Sigmoid colon (tissue), 6 donors: ENCODE measurements at regions not wholly inside any gene's neighbourhood (a gene's known extent, or its start where the extent isn't known, plus 50 kb on each side); places are given as distances from the start of the nearest gene placed in this dataset.
"Not testable (repeated sequence)": the region's sequence is repeated elsewhere in the genome, so short reads cannot be mapped to it uniquely, and the experiment has no call there.

Source experiments
- DNase-seq: peaks from one replicate; pipeline ENCODE4 v3.0.0-alpha.2; 2019
- H3K27ac ChIP-seq, 4 donors: fragments of 200-600 bp; sonication (generic); one replicate each; pipeline ENCODE4 v1.5.1; 2016 to 2019; ENCODE audit warnings: mild to moderate bottlenecking in 1 of 4
- H3K27me3 ChIP-seq, 3 donors: fragments of 200-600 bp; sonication (generic); one replicate each; pipeline ENCODE4 v1.5.1; 2019; ENCODE audit warnings: mild to moderate bottlenecking in 1 of 3
- H3K36me3 ChIP-seq, 4 donors: fragments of 200-600 bp; sonication (generic); one replicate each; pipeline ENCODE4 v1.5.1; 2016 to 2019
- H3K4me1 ChIP-seq, 4 donors: fragments of 200-600 bp; sonication (generic); one replicate each; pipeline ENCODE4 v1.5.1; 2017 to 2019
- H3K4me3 ChIP-seq, 4 donors: fragments of 200-600 bp; sonication (generic); one replicate each; pipeline ENCODE4 v1.5.1; 2017 to 2019; ENCODE audit warnings: mild to moderate bottlenecking in 2 of 4, moderate library complexity in 1 of 4
- H3K9me3 ChIP-seq, 4 donors: fragments of 200-600 bp in 3 of 4; sonication (generic) in 3 of 4; one replicate each; pipeline versions ENCODE4 v1.5.1 to v1.6.1; 2013 to 2019
- CTCF ChIP-seq, 4 experiments: fragments of 450-650 bp in 3 of 4; fragments of 200-600 bp in 1 of 4; IDR thresholded peaks; one replicate each; pipeline ENCODE4 v1.5.1; 2016 to 2019; ENCODE audit warnings: antibody characterized with exemption in 4 of 4, mild to moderate bottlenecking in 3 of 4, moderate library complexity in 2 of 4
- EP300 ChIP-seq, 4 donors: sonication (generic); formaldehyde crosslinking; IDR thresholded peaks; one replicate each; pipeline ENCODE4 v1.6.1; 2017; ENCODE audit warnings: antibody characterized with exemption in 4 of 4
- POLR2A ChIP-seq, 2 donors: fragments of 450-650 bp; IDR thresholded peaks; one replicate each; pipeline ENCODE4 v1.6.1; 2016; ENCODE audit warnings: antibody characterized with exemption in 2 of 2, mild to moderate bottlenecking in 2 of 2, moderate library complexity in 2 of 2
- POLR2AphosphoS5 ChIP-seq, 4 donors: sonication (generic); formaldehyde crosslinking; IDR thresholded peaks; one replicate each; pipeline ENCODE4 v1.6.1; 2017; ENCODE audit warnings: antibody characterized with exemption in 4 of 4
- WGBS, 2 donors: extraction: QIAGEN DNeasy Blood & Tissue Kit; methylation state at CpG; one replicate each; pipeline ENCODE4 v1.1.7; 2013; 5-methylcytosine and 5-hydroxymethylcytosine counted together
- intact Hi-C: fragments of 100-400 bp; cut with DNase I; formaldehyde crosslinking; loops from one replicate; pipeline ENCODE4 v1.15.1; 2023
- donor health status: healthy with polysubstance abuse.
- donor health status: healthy.

GRCh38 chrX:137164329-137164728 is 130.5 kb upstream of the GPR101 start:
- Histone ChIP-seq H3K36me3 (no peaks in the 10 kb centered on the region), H3K9me3 (no peaks in the 10 kb centered on the region), H3K27ac (no peak overlapping the region), H3K27me3 (no peaks in the 10 kb centered on the region), H3K4me1 (no peaks in the 10 kb centered on the region), H3K4me3 (no peak overlapping the region)
- DNase-seq = no peak
- TF ChIP-seq POLR2A (IDR thresholded peaks at IDR 0.05) (no peak), POLR2AphosphoS5 (IDR thresholded peaks at IDR 0.05) (no peak), EP300 (IDR thresholded peaks at IDR 0.05) (no peak), CTCF (IDR thresholded peaks at IDR 0.05) (no peak)
- 58 to 85% methylated on average over 3 of the region's 3 CpGs for WGBS, 2 donors
- intact Hi-C loops = no loop called here

GRCh38 chrX:137151403-137151802 is 117.6 kb upstream of the GPR101 start:
- intact Hi-C loops = no loop called here
- Histone ChIP-seq H3K27ac (no peak overlapping the region), H3K4me3 (no peak overlapping the region), H3K4me1 (no peaks in the 10 kb centered on the region), H3K27me3 (no peaks in the 10 kb centered on the region), H3K36me3 (no peaks in the 10 kb centered on the region), H3K9me3 (no peaks in the 10 kb centered on the region)
- TF ChIP-seq POLR2A (IDR thresholded peaks at IDR 0.05) (no peak), POLR2AphosphoS5 (IDR thresholded peaks at IDR 0.05) (no peak)
- 17 to 31% methylated on average over 3 of the region's 3 CpGs for WGBS, 2 donors
- no peak for DNase-seq

GRCh38 chrX:137143864-137144263 is 110.1 kb upstream of the GPR101 start:
- H3K9me3 ChIP-seq = no peaks in the 10 kb centered on the region
- no peaks in the 10 kb centered on the region for H3K27me3 ChIP-seq
- no peak for TF ChIP-seq EP300 (IDR thresholded peaks at IDR 0.05)
- TF ChIP-seq POLR2AphosphoS5 (IDR thresholded peaks at IDR 0.05) = no peak
- TF ChIP-seq POLR2A (IDR thresholded peaks at IDR 0.05) = no peak
- TF ChIP-seq CTCF (IDR thresholded peaks at IDR 0.05) = no peak
- H3K4me3 ChIP-seq = no peak overlapping the region
- H3K36me3 ChIP-seq = no peaks in the 10 kb centered on the region
- DNase-seq = no peak
- 77 to 81% methylated on average over 5 of the region's 5 CpGs for WGBS, 2 donors
- H3K4me1 ChIP-seq = no peaks in the 10 kb centered on the region
- H3K27ac ChIP-seq = no peak overlapping the region
- intact Hi-C loops = no loop called here

GRCh38 chrX:137122651-137123050 is 88.9 kb upstream of the GPR101 start:
- 92% methylated on average over 7 of the region's 8 CpGs for WGBS, 2 donors

GRCh38 chrX:137119049-137119448 is 85.3 kb upstream of the GPR101 start:
- 41 to 69% methylated on average over 1 of the region's 1 CpG for WGBS, 2 donors
- intact Hi-C loops = no loop called here

More at GRCh38 chrX:137122651-137123050, 88.9 kb upstream of the GPR101 start:
- DNase-seq, H3K9me3 ChIP-seq, H3K27me3 ChIP-seq, intact Hi-C loops, H3K4me1 ChIP-seq, H3K4me3 ChIP-seq, H3K27ac ChIP-seq, H3K36me3 ChIP-seq: not testable (repeated sequence)

More at GRCh38 chrX:137119049-137119448, 85.3 kb upstream of the GPR101 start:
- TF ChIP-seq POLR2A (IDR thresholded peaks at IDR 0.05) = no peak
- TF ChIP-seq EP300 (IDR thresholded peaks at IDR 0.05) = no peak
- TF ChIP-seq CTCF (IDR thresholded peaks at IDR 0.05) = no peak
- no peak for TF ChIP-seq POLR2AphosphoS5 (IDR thresholded peaks at IDR 0.05)
- no peaks in the 10 kb centered on the region for H3K4me1 ChIP-seq
- H3K36me3 ChIP-seq = no peaks in the 10 kb centered on the region
- H3K27ac ChIP-seq = no peak overlapping the region
- H3K4me3 ChIP-seq = no peak overlapping the region
- H3K9me3 ChIP-seq = no peaks in the 10 kb centered on the region
- DNase-seq = no peak
- no peaks in the 10 kb centered on the region for H3K27me3 ChIP-seq
